Right lobe of liver (tissue), 4 donors: ENCODE measurements at regions not wholly inside any gene's neighbourhood (a gene's known extent, or its start where the extent isn't known, plus 50 kb on each side); places are given as distances from the start of the nearest gene placed in this dataset.

Source experiments
- POLR2A ChIP-seq: fragments of 450-650 bp; IDR thresholded peaks from one replicate; pipeline ENCODE4 v1.6.1; 2017; ENCODE audit warnings: antibody characterized with exemption, mild to moderate bottlenecking
- TF ChIP-seq, protein P1 (sequence below), 4 donors: fragments of 200-600 bp in 3 of 4; fragments of 450-650 bp in 1 of 4; IDR thresholded peaks; one replicate each; pipeline versions ENCODE4 v1.5.1 to v1.8.0; 2016 to 2022; ENCODE audit warnings: antibody characterized with exemption in 4 of 4, mild to moderate bottlenecking in 2 of 4
- donor health status: DM: no; HTN: no; CAD: no.
- donor health status: DM: no; HTN: no; CAD: no.
- donor health status: DM: no; HTN: yes; CAD: no.

DNA sequence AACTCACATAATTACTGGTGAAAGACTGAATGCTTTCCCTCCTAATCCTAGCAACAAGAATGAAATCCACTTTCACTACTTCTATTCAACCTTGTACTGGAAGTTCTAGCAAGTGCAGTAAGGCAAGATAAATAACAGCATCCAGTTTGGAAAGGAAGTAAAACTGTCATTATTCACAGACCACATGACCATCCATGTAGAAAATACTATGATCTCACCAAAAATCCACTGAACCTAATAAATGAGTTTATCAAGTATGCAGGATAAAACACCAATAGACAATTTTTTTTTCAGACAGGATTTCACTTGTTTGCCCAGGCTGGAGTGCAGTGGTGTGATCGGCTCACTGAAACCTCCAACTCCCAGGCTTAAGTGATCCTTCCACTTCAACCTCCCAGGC, 117.7 kb downstream of the TMEM167A start:
- TF ChIP-seq, protein P1, sequence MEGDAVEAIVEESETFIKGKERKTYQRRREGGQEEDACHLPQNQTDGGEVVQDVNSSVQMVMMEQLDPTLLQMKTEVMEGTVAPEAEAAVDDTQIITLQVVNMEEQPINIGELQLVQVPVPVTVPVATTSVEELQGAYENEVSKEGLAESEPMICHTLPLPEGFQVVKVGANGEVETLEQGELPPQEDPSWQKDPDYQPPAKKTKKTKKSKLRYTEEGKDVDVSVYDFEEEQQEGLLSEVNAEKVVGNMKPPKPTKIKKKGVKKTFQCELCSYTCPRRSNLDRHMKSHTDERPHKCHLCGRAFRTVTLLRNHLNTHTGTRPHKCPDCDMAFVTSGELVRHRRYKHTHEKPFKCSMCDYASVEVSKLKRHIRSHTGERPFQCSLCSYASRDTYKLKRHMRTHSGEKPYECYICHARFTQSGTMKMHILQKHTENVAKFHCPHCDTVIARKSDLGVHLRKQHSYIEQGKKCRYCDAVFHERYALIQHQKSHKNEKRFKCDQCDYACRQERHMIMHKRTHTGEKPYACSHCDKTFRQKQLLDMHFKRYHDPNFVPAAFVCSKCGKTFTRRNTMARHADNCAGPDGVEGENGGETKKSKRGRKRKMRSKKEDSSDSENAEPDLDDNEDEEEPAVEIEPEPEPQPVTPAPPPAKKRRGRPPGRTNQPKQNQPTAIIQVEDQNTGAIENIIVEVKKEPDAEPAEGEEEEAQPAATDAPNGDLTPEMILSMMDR (IDR thresholded peaks at IDR 0.05), result no peak
- TF ChIP-seq POLR2A, result no peak
